WTC11 (cell line): ENCODE measurements at regions not wholly inside any gene's neighbourhood (a gene's known extent, or its start where the extent isn't known, plus 50 kb on each side); places are given as distances from the start of the nearest gene placed in this dataset.
"Not testable (repeated sequence)": the region's sequence is repeated elsewhere in the genome, so short reads cannot be mapped to it uniquely, and the experiment has no call there.

Experiments
- AFF4 ChIP-seq: sonication (generic); formaldehyde crosslinking; IDR thresholded peaks from 2 replicates; pipeline ENCODE4 v1.8.1; 2023; ENCODE audit warnings: mild to moderate bottlenecking, missing genetic modification reagents, borderline replicate concordance
- CTCF ChIP-seq: fragments of 200-600 bp; IDR thresholded peaks from 2 replicates; pipeline ENCODE4 v1.8.0; 2022; ENCODE audit warnings: antibody characterized with exemption
- HMGXB4 ChIP-seq: sonication (generic); formaldehyde crosslinking; IDR thresholded peaks from 2 replicates; pipeline ENCODE4 v1.8.1; 2023; ENCODE audit warnings: mild to moderate bottlenecking, moderate library complexity, missing genetic modification reagents
- KAT7 ChIP-seq: sonication (generic); formaldehyde crosslinking; IDR thresholded peaks from 2 replicates; pipeline ENCODE4 v1.8.1; 2023; ENCODE audit warnings: missing genetic modification reagents, mild to moderate bottlenecking, borderline replicate concordance
- TEAD4 ChIP-seq: sonication (generic); formaldehyde crosslinking; IDR thresholded peaks from 2 replicates; pipeline ENCODE4 v1.8.0; 2022; ENCODE audit warnings: mild to moderate bottlenecking, missing genetic modification reagents
- ZNF232 ChIP-seq: sonication (generic); formaldehyde crosslinking; IDR thresholded peaks from 2 replicates; pipeline ENCODE4 v1.8.0; 2022; ENCODE audit warnings: mild to moderate bottlenecking, missing genetic modification reagents
- ZNF263 ChIP-seq: sonication (generic); formaldehyde crosslinking; IDR thresholded peaks from 2 replicates; pipeline ENCODE4 v1.8.1; 2022; ENCODE audit warnings: low read depth, mild to moderate bottlenecking, moderate library complexity, missing genetic modification reagents

GRCh38 chr22:10747227-10747626 lies 4780.8 kb upstream of the OR11H1 start:
- TF ChIP-seq AFF4 (CRISPR knock-in tag); CTCF; ZNF232 (CRISPR knock-in tag); TEAD4 (CRISPR knock-in tag); KAT7 (CRISPR knock-in tag); HMGXB4 (CRISPR knock-in tag); ZNF263 (CRISPR knock-in tag): not testable (repeated sequence)
